ENCODE measurements at regions not wholly inside any gene's neighbourhood (a gene's known extent, or its start where the extent isn't known, plus 50 kb on each side); places are given as distances from the start of the nearest gene placed in this dataset.

DNA sequence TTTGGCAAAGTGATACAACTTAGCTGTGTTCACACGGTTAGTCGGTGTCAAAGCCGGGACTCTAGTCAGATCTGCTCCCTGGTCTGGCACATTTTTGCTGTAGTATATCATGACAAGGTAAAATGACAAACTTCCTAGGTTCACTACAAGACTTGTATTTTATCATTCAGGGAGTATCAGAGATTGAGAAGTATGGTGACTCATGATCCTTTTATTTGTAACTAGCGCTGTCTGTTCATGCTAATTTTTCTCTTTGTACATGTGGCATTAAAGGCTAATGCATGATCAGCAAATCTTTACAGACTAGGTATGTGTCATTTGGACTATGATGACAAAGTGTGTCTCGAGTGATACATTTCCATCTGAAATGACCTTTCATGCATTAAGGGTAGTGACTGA, 326.7 kb downstream of the SIPA1L2 start:
- DNase-seq = no peak

DNA sequence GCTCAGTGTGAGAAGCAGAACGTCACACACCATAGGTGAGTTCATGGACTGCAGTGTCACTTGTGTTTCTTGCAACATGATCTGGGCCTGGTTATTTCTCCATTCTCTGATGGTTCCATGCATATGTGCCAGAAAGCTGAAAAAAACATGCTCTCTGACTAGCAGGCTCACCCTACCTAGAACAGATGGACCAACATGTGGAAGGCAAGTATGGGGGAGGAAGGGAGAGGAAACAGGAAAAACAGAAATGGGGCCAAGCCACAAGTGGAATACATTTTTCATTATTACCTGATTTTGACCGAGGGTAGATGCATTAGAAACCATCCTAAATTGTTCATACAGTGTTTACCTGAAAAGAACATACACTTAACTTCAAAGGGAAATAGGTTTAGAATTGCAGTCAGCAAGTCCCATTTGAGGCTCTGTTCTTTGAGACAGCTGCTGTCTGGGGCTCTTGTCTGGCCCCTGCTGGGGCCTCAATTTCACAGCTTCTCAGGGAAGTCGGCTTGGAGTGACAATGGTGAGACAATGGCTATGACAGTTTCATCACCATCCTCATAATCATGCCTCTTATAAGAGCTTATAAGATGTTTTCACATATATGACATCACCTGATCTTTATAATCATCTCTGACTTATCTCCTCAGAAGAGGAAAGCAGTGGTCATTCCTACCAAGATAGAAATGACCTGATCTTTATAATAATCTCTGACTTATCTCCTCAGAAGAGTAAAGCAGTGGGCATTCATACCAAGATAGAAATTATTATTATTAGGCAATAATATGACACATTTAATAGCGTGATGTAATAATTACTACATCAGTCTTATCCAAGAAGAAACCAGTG, 327.3 kb downstream of the SIPA1L2 start:
- no peak for DNase-seq

DNA sequence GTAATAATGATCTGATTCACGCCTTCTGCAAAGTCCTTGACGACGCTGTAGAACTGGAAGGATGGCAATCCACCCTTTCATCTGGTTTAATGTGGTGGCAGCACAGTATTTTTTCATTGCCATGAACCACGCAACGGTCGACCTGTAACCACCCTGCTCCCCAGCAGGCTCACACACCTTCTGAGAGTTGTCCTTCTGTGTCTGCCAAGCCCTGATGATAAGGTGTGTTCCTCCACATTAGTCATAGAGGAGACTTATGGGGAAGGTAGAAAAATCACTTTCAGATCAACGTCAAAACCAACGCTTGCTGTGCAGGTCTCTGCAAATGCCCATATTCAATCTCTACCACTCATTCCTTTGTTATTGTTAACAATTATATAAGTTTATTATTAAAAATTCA, 328.7 kb downstream of the SIPA1L2 start:
- no peak for DNase-seq

DNA sequence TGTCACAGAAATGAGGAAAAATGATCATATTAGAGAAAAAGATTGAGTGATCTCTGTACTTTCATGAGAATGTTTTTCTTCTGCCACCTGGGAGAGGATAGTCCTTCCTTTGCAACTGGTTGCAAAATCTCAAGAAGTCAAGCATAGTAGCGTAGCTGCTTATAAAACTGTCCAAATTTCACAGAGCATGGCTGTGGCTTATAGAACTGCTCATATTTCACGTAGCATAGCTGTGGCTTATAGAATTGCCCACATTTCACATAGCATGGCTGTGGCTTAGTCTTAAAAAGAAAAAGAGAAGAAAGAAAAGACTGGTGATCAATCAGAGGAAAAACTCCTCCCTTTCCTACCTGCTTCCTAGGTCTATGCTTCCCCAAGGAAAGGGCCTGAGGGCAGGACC, 329.5 kb downstream of the SIPA1L2 start:
- DNase-seq = no peak

DNA sequence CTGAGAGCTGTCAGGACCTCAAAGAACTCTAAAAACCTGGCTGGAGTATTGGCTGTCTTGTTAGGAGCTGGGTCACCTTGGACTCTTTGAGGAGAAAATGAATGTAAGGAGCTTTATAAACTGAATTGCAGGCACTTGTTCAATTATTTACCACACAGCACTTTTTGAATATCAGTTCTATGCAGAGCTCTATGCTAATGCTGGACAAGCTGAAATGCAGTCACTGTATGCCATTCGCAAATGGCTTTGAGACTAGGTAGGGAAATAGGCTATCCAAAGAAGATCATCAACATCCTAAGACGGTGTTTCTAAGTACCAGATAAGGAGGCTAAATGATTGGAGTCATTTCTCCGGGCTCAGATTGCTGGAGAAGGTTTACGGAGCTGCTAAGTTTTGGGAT, 333.5 kb downstream of the SIPA1L2 start:
- no peak for DNase-seq

DNA sequence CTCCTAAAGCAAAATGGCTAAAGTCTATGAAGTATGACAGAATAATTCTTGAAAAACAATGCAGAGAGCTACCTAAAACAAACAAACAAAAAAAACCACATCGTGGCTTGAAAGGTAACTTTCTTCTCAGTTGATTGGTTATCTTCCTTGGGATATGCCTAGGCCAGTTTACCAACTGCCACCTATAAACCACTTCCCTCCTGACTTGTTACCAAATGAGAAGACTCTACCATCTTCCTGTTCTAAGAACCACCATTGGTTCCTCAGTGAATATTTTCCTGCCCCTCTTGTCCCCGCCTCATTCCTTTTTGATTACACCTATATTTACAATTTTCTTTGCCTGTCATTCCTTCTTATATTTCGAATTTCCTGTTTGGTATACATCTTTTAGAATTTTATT, 336.6 kb downstream of the SIPA1L2 start:
- DNase-seq = no peak

DNA sequence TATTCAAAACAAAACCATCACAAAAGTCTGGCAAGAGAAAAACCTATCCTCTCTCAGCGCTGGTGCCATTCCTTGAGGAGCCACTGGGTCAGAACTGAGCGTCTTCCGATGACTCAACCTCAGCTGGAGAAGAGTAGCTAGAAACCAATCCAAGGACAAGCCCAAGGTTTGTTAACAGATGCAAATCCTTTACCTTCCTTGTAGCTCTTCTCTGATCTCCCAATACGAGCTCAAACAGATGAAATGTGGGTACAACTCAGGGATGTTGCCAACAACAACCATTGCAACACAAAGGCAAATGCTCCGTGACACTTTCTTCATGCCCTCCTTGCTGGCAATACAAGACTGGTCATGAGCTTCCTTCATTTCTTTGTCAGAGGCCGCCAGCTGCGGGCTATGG, 337.1 kb downstream of the SIPA1L2 start:
- no peak for DNase-seq

DNA sequence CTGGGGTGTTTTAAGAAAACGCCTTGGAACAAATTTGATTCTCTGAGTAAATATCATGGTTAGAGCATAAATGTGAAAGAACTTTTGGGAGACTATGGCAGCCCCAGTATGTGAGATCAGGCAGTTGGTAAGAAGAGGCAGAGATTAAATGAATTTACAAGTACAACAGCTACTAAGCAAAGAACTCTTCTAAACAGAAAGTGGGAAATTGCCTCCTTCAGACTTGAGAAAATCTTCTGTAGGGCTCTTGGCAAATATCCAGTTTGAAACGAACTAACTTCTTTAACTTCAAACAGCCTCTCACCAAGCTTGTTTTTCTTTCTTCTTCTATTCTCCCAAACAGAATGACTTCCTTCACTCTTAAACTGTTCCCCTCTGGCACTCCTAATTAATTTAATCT, 337.7 kb downstream of the SIPA1L2 start:
- no peak for DNase-seq

DNA sequence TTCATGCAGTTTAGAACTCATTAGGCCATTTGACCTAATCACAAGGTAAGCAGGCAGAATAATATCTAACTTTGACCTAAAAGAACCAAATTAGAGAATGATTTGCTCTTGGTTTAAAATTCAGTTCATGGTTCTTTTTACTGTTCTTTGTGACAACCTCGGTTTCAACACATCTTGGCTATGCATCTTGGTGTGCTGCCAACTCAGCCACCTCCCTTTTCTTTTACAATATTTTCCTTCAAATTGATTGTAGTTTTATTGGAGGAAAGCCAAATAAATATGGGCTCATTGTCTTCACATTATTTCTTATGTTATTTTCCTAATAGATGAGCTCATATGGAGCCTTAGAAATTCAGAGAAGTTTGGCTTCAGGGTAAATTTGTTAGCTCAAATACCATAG, 338.3 kb downstream of the SIPA1L2 start:
- no peak for DNase-seq

DNA sequence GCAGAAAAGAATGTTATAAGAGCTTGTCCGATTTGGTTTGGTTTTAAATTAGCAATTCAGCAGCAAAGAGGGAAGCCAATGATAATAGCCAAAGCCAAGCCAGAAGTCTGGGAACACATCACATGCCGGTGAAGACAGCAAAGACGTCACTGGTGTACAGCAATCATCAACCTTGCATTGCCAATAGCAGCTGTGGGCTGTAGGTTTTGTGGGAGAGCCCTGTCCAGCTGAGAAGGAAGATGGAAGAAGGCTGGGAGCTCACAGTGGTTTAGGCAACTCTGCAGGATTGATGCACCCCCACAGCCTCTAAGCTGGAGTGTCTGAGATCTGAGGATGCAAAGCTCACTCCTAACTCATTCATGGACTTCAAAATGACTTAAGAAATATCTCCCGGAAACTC, 338.7 kb downstream of the SIPA1L2 start:
- DNase-seq = no peak

DNA sequence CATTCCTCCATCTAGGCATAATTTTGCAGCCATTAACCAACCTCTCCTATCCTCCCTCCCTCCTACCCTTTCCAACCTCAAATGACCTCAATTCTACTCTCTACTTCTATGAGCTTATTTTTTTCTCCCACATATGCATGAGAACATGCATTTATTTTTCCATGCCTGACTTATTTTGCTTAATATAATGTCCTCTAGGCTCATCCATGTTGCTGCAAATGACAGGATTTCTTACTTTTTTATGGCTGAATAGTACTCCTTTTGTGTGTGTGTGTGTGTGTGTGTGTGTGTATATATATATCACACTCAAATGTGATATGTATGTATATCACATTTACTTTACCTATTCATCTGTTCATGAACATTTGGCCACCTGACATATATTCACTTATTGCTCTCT, 339.4 kb downstream of the SIPA1L2 start:
- DNase-seq = no peak

DNA sequence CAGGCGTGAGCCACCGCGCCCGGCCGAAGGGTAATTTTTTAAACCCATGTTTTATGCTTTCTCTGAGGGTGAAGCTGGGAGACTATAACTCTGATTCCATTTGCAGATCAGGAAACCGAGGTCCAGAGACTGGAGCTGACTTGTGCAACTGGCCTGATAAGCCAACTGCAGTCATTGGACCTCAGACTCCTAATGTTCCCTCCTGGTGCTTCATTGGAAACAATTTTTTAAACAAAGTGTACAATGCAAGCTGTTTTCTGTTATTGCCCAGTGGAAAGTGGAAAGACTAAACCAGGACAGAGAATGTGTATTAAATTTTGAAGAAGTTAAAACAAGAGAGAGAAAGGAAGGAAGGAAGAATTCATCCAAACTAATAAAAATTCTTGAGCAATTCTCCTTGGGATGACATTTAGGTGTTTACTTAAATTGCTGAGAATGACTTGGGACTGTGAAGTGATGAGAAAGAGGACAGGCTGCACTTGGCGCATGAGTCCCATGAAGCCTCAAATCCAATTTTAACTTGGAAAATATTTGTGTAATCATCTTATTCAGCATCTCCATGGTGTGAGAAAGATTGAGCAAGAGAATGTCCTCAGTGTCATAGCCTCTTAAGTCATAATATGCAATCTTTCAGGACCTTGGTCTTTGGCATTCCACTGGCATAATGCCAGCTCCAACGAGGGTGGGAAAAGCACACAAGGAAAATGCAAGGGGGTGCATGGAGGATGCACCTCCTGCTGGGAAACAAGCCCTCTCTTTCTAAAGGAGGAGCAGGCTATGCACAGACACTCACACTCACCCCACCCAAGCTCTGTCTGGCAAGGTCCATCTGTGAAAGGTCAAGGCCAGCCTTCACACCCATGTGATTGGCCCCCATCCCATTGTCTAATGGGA, 342.0 kb downstream of the SIPA1L2 start:
- no peak for DNase-seq

DNA sequence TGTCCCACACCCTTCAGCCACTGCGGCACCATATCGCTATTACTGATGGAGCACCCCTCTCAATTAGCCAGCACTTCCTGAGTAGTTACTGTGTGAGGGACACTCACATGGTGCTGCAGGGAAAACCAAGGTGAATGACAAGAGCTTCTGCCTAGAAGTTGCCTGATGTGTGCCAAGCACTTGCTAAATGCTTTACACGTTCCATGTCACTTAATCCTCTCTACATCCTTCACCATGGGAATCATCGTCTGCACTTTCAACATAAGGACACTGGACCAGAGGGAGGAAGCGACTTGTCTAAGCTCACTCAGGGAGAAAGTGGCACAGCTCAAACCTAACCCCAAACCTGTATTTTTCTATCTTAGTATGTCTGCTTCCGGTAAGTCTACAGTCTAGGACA, 344.8 kb downstream of the SIPA1L2 start:
- no peak for DNase-seq

DNA sequence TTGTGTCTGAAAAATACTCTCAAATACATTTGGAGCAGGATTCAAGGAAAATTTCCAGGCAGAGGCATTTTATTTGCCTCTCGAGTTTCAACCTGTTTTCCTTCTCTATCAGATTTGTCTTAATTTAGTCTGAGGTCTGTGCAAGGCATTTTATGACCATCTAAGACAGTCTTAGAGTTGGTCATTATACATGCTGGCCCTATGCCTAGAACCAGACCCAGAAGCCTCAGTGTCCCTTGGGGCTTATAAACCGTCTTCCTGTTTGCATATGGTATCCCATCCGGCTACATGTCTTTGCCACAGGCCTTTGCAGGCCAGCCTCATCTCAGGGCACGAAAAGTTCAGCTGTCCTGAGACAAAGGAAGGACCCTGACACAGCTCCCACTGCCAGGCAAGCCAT, 346.1 kb downstream of the SIPA1L2 start:
- no peak for DNase-seq

DNA sequence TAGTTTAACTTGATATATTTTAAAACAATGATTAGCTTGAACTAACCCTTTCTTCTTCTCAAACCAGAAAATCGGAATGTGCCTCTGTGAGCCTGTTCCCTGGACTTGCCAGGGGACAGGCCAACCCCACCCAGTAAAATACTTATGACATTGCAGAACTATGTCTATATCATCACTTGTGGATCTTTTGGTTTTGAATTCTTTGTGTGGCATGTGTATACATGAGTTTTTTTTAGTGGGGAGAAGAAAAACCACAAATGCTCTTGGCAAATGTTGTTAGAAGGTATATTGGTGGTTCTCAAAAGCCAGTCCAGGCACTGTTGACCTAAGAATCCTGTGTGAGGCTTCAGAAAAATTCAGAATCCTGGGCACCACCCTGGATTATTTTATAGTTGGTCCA, 347.4 kb downstream of the SIPA1L2 start:
- no peak for DNase-seq

DNA sequence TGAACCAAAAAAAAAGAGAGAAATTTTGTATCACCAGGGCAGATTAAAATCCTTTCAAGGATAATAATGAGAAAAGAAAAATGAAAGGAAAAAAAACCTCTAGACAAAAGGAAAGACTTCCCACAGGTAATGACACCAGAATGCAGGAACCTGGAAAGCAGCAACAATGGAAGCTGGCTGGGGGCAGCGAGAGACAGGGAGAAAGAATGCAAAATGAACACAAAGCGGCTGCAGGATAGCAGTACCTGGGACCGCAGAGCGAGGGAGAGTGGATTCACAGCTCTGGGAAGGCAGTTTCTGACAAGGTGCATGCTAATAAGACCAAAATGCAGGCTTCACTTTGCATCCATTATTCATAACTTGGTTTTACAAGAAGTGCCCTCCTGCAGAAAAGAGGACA, 349.0 kb downstream of the SIPA1L2 start:
- no peak for DNase-seq

DNA sequence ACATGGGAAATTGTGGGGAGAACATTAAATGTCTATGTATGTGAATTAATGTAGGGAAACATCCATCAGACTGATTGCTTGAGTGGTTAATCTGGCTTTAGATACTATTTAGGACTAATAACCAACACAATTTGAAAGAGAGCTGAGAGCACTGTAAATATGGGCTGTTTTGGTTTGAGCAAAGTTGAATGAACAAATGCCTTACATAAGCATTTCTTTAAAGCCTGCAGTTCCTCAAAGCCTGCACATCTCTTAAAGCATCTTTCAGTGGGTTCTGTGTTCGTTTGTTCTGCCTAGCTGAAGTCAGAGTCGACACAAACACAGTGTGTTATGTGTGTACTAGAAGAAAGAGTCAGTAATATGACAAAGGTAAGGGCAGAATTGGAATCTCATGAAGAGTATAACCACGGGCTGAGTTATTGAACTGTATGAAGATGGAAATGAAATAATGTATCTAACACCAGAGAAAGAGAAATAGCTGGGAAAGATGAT, 350.0 kb downstream of the SIPA1L2 start:
- DNase-seq = no peak

DNA sequence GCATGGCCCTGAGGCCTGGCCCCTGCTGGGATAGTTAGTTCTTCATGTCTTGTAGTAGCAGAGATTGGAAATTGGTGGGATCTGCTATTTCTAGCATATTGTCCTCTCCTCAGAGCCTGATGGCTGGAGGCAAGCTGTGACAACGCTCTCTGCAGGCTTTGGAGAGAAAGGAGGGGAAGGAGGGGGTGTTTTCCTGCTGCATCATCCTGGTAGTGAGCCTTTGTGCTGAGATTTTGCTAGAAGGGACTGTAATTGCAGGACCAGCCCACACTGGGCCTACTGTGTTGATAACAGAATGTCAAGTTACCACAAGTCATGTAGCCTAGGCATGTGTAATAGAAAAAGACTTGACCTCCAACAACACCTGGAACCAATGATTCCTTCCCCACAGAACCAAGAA, 351.0 kb downstream of the SIPA1L2 start:
- DNase-seq = no peak

DNA sequence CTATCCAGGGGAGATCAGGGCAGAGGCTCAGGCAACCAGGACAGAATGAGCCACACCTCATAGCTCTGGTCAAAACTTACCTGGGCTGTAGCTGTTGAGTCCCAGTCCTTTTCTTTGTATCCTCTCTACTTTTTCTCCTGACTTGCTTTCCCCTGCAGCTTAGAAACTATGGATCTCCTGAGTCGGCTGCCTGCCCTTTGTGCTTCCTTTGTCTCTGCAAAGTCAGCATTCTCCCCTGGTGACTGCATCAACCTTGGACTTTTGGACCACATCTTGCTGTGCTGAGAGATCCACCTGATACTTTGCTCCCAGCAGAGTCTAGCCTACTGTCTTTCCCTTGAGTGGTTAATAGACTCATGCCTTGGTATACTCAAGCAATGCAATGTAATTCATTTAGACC, 353.3 kb downstream of the SIPA1L2 start:
- DNase-seq = no peak

DNA sequence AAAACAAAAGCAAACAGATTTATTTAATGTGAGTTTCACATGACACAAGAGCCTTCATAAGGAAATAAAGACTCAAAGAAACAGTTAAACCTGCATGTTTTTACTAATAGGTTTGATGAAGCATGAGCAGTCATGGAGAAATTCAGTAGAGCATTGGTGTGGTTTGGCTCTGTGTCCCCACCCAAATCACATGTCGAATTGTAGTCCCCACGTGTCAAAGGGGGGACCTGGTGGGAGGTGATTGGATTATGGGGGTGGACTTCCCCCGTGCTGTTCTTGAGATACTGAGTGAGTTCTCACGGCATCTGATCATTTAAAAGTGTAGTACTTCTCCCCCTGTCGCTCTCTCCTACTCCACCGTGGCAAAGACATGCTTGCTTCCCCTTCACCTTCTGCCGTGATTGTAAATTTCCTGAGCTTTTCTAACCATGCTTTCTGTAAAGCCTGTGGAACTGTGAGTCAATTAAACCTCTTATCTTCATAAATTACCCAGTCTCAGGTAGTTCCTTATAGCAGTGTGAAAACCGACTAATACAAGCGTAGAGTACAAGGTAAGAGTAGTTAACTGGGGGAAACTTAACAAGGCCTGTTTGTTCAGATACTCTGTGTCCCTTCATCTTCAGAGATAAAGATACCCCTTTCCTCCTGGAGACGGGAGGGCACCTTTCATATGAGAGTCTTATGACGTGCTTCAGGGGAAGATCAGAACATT, 354.8 kb downstream of the SIPA1L2 start:
- DNase-seq = no peak

DNA sequence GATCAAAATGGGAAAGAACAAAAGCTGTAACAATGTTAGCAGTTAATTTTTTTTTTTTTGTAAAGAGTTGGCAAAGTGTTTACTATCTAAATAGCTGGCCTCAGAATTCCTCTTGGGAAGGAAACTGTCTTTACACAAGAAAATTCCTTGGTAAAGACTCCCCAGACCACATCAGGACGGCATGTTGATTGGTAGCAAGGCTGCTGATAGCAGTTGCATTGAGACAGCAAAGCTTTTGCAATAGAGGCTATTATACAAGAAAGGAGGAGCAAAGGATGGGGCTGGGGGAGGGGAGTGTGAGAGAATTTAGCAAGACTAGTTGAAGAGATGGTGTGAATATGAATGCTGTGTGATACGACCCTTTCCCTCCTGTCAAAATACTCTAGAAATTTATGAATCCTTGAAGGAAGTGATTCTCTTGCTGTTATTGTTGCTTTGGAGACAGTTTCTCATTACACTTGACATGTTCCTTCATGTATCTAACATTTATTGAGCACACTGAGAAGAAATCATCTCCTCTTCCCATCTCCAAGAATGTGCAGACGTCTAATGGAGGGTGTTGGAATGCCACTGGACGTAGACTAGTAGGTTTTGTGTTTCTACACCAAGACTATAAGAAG, 355.6 kb downstream of the SIPA1L2 start:
- DNase-seq = no peak

DNA sequence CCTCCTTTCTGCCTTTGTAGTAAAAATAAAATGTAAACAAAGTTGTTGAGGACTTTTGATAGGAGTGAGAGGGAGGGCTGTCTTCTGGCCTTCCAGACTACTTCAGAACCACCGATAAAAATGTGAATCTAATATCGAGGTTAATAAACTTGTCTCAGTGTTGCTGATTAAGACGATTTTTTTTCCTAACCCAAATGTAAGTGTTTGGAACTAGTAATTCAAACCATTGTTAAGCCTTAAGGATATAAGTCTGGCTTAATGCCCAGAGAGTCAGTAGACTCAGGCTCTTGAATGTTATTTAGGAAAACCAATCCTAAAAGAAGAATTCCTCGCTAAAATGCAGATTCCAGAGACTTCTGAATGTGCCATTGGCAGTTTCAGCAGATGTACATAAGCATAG, 356.9 kb downstream of the SIPA1L2 start:
- no peak for DNase-seq

All from inflammatory macrophage (primary cell).